ENCODE measurements at regions not wholly inside any gene's neighbourhood (a gene's known extent, or its start where the extent isn't known, plus 50 kb on each side); places are given as distances from the start of the nearest gene placed in this dataset.
A peak's percentile ranks its signal among the peaks of the same experiment; 100 is the strongest.
"Not testable (repeated sequence)": the region's sequence is repeated elsewhere in the genome, so short reads cannot be mapped to it uniquely, and the experiment has no call there.

DNA sequence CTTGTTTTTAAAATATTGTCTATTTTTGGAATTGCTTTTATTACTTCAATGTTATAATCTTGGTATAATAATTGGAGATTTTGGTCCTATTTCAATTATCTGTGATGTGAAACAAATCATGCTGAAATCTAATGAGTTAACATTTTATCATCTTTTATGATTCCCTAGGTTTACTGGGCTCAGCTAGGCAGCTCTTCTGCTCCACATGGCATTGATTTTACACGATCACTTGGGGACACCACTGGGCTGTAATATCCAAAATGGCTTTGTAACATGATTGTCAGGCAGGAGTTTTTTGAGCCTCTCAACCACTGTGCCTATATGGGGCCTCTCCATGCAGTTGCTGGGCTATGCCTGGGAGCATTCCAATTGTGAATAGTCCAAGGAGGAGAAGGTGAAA, 163.3 kb downstream of the PYDC2 start:
- peak; percentile 50 for FAIRE-seq
- no peak for TF ChIP-seq POLR2A (IDR thresholded peaks at IDR 0.05; ENCODE audit: low read depth, low read length)
- no peak for DNase-seq (ENCODE audit: insufficient read length, low spot score)

DNA sequence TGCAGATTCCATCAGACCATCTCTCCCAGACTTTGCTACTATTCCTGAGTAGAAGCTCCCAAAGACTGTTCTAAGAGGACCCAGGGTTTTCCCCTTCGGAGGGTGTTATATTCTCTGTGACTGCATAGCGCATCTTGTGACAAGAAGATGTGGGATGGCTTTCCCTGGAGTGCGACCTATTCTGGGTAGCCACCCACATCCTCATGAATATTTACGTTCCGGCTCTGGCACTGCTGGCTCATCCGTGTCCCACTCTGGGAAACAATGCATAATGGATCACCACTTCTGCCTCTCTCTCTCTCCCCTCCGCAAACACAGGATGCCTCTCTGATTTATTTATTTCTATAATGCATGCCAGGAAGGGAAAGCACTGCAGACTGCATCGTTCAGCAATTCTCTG, 166.1 kb downstream of the PYDC2 start:
- no peak for TF ChIP-seq POLR2A (IDR thresholded peaks at IDR 0.05; ENCODE audit: low read depth, low read length)
- DNase-seq (ENCODE audit: insufficient read length, low spot score) (no peak), FAIRE-seq (no peak)

DNA sequence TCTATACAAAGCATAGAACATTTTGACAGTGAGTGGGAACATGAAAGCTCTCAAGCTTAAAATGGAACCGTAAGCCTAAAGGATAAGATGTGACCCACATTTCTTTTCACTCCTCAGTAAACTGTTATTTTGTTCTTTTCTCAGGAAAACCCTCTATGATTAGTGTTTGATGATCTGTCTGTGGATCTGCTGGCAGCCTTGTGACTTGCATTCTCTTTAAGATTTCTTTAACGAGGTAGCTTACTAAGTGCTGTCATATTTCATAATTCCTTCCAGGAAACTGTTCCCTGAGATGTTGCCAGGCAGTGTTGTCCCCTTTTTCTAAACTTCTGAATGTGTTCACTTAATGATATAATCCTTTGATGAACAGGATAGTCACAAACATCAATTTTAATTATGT, 167.6 kb downstream of the PYDC2 start:
- FAIRE-seq (peak; percentile 61), DNase-seq (ENCODE audit: insufficient read length, low spot score) (no peak)
- no peak for TF ChIP-seq POLR2A (IDR thresholded peaks at IDR 0.05; ENCODE audit: low read depth, low read length)

DNA sequence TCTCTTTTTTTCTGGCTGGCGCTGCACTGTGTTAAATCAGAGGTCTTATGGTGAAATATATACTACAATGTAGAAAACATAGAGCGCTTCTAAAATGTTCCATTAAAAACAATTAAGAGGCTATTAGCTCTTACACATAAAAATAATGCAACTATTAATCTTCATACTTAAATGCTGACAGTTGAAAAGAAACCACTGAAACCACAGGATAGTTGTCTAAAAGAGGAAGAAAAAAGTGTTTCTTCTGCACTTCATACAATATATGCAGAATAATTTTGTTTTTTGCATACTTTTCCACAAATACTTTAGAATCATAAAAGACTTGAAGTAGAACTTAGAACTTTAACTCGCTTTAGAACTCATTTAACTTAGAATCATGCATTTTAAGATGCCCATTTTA, 170.5 kb downstream of the PYDC2 start:
- peak; percentile 36 for FAIRE-seq
- no peak for TF ChIP-seq POLR2A (IDR thresholded peaks at IDR 0.05; ENCODE audit: low read depth, low read length)

DNA sequence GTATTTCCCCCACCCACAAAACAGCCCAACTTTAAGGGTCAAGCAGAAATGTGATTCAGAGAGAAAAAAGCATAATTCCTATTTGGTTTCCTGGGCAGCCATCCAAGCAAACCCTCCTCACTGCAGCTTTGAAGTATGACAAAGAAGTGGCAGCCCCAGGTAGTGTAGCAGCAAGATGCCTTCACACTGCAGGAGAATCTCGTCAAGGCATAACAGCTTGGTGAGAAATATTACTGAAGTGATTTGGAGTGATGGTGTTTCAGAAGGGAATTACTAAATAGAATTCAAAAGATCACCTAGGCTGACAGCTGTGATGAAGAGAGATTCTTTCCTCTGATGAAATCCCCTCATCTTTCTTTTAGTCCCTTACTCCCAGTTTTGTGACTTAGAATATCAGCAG, 173.9 kb downstream of the PYDC2 start:
- TF ChIP-seq POLR2A (IDR thresholded peaks at IDR 0.05; ENCODE audit: low read depth, low read length), result no peak
- no peak for DNase-seq (ENCODE audit: insufficient read length, low spot score)

More for the DNA sequence above, 170.5 kb downstream of the PYDC2 start:
- DNase-seq (ENCODE audit: insufficient read length, low spot score), result no peak

DNA sequence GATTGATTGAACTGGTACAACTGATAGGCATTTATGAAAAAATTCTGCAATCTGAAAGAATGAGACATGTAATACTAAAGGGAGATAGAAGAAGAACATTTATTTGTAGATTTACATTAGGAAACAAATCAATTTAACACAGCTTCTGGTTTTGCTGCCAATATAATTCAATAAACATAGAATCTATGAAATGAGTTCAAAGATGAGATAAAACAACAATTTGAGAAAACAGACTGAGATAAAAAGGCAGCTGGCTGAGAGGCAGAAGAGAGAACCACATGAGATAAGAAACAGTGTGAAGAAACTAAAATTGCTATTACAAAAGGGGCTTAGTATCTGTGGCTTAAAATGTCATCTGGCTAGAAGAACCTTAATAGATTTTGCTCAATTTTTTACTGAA, 176.6 kb downstream of the PYDC2 start:
- no peak for DNase-seq (ENCODE audit: insufficient read length, low spot score)
- TF ChIP-seq POLR2A (IDR thresholded peaks at IDR 0.05; ENCODE audit: low read depth, low read length), result no peak
- no peak for FAIRE-seq

More for the DNA sequence above, 173.9 kb downstream of the PYDC2 start:
- FAIRE-seq, result peak; percentile 52

DNA sequence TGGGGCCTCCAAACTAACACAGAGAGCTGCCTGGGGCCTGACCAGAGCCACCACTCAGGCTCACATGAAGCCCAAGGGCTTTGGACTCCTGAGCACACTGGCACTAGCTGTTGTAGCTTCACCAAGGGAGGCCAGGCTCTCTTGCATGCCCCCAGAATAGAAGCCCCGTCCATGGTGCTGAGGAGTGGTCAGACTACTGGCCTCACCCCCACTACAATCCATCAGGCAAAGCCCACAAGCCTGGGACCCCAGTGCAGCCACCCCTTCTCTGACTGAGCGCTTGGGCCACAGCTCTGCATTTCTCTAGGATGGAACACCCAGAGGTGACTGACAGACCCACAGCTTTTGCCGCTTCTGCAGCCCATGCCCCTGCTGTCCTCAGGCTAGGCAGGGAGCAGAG, 180.8 kb downstream of the PYDC2 start:
- FAIRE-seq, result no peak
- no peak for DNase-seq (ENCODE audit: insufficient read length, low spot score)
- TF ChIP-seq POLR2A (IDR thresholded peaks at IDR 0.05; ENCODE audit: low read depth, low read length), result no peak

DNA sequence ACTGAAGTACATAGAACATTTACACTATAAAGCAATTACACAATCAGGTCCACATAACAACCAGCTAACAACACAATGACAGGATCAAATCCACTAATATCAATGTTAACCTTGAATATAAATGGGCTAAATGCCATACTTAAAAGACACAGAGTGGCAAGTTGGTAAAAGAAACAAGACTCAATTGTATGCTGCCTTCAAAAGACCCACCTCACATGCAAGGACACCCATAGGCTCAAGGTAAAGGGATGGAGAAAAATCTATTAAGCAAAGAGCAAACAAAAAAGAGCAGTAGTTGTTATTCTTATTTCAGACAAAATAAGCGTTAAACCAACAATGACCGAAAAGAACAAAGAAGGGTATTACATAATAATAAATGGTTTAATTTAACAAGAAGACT, 183.3 kb downstream of the PYDC2 start:
- DNase-seq (ENCODE audit: insufficient read length, low spot score), result no peak
- no peak for TF ChIP-seq POLR2A (IDR thresholded peaks at IDR 0.05; ENCODE audit: low read depth, low read length)
- peak; percentile 45 for FAIRE-seq

DNA sequence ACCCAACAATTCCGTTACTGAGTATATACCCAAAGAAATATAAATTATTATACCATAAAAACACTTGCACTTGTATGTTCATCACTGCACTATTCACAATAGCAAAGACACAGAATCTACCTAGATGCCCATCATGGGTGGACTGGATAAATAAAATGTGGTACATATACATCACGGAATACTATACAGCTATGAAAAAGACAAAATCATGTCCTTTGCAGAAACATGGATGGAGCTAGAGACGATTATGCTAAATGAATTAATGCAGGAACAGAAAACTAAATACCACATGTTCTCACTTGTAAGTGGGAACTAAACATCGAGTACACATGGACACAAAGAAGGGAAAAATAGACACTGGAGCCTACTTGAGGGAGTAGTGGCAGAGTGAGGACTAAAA, 185.3 kb downstream of the PYDC2 start:
- FAIRE-seq (no peak), DNase-seq (ENCODE audit: insufficient read length, low spot score) (no peak)
- TF ChIP-seq POLR2A (IDR thresholded peaks at IDR 0.05; ENCODE audit: low read depth, low read length), result no peak

DNA sequence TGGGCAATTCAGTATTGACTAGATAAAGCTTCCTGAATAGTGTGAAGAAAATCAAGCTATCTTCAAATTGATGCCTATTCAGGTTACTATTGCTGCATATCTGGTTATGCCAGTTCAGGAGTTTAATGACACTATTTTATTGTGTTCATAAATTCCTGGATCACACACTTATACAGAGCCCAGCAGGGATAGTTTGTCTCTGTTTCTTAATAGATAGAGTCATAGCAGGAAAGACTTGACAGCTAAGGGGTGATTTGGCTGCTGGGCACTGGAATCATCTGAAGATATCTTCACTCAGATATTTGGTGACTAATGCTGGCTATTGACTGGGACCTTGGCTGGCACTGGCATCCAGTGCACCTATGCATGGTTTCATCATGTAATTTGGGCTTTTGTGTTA, 187.8 kb downstream of the PYDC2 start:
- DNase-seq (ENCODE audit: insufficient read length, low spot score) (no peak), FAIRE-seq (no peak)
- TF ChIP-seq POLR2A (IDR thresholded peaks at IDR 0.05; ENCODE audit: low read depth, low read length), result no peak

DNA sequence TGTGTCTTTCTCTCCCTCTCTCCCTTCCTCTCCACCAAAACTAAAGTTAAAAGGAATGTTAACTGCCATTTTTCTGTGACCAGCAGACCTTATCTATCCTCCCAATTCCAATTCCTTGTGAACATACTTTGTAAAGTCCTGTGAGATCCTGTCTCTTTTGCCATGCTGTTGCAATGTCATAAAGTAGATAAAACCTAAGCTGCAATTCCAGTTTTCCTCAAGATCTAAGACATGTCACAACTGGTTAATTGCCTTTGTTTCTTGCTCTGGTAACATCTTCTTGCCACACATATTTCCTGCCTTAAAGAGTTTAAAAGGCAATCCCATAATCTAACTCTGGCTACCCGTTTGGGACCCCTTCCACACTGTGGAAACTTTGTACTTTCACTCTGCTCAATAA, 188.7 kb downstream of the PYDC2 start:
- DNase-seq (ENCODE audit: insufficient read length, low spot score) (no peak), FAIRE-seq (no peak)
- no peak for TF ChIP-seq POLR2A (IDR thresholded peaks at IDR 0.05; ENCODE audit: low read depth, low read length)

DNA sequence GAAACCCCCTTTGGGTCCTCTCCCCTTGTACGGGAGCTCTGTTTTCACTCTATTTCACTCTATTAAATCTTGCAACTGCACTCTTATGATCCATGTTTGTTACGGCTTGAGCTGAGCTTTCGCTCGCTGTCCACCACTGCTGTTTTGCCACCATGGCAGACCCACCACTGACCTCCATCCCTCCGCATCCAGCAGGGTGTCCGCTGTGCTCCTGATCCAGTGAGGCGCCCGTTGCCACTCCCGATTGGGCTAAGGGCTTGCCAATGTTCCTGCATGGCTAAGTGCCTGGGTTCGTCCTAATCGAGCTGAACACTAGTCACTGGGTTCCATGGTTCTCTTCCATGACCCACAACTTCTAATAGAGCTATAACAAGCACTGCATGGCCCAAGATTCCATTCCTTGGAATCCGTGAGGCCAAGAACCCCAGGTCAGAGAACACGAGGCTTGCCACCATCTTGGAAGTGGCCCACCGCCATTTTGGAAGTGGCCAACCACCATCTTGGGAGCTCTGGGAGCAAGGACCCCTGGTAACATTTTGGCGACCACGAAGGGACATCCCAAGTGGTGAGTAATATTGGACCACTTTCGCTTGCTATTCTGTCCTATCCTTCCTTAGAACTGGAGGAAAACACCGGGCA, 197.9 kb downstream of the PYDC2 start:
- not testable (repeated sequence) for FAIRE-seq; DNase-seq (ENCODE audit: insufficient read length, low spot score)

DNA sequence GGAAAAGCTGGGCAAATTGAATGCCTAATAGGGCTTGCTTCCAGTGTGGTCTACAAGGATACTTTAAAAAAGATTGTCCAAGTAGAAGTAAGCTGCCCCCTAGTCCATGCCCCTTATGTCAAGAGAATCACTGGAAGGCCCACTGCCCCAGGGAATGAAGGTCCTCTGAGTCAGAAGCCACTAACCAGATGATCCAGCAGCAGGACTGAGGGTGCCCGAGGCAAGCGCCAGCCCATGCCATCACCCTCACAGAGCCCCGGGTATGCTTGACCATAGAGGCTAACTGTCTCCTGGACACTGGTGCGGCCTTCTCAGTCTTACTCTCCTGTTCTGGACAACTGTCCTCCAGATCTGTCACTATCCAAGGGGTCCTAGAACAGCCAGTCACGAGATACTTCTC, 201.2 kb downstream of the PYDC2 start:
- not testable (repeated sequence) for DNase-seq (ENCODE audit: insufficient read length, low spot score); FAIRE-seq

DNA sequence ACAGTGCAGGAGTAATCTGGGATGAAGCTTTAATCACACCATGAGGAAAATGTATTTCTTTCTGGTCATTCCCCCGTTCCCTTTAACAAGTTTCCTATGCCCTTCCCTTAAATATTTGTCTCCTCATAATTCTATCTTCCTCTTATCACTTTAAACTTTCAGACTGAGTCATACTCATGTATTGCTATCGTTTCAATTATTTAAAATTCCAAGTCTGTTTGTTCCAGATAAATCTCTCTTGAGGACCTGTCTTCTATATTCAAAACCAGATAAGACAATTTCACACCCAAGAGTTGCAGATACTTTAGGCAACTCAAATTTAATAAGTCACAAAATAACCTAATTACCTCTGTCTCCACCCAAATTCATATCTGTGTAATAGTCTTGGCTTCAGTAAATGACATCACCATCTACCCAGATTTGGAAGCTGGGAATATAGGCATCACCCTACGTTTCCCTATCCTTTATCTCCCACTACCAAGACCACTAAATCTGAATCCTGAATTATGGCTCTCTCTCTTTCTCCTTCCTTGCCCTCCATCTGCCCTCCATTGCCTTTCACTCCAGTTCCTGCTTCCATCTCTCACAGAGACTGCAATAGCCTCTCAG, 220.1 kb downstream of the PYDC2 start:
- FAIRE-seq (peak; percentile 50), DNase-seq (ENCODE audit: insufficient read length, low spot score) (no peak)
- TF ChIP-seq POLR2A (IDR thresholded peaks at IDR 0.05; ENCODE audit: low read depth, low read length), result no peak

DNA sequence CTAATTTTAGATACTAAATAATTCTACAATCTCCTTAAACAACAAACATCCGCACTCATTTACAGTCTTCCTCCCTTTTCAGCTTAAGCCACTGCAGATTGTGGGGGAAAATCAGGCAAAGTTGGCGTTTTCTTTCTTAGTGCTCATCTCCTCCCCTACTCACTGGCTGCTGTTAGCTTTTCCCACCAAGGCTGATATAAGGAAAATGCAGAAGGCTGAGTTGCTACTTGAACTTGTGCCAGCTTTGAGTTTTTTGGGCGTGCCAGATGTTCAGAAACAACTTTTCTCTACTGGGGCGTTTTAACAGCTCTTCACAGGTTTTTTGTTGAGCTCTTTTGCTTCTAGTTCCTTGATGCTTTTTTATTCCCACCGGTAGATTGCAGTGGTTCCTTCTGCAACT, 222.0 kb downstream of the PYDC2 start:
- no peak for TF ChIP-seq POLR2A (IDR thresholded peaks at IDR 0.05; ENCODE audit: low read depth, low read length)
- DNase-seq (ENCODE audit: insufficient read length, low spot score), result no peak
- no peak for FAIRE-seq

Measured in H54 (cell line).